A673 (cell line): ENCODE measurements at regions not wholly inside any gene's neighbourhood (a gene's known extent, or its start where the extent isn't known, plus 50 kb on each side); places are given as distances from the start of the nearest gene placed in this dataset.

ENCODE experiments used
- EZH2 ChIP-seq: fragments of 200-600 bp; sonication (generic); IDR thresholded peaks from 2 replicates; pipeline ENCODE4 v1.6.1; 2017; ENCODE audit warnings: borderline replicate concordance, low read depth, mild to moderate bottlenecking, mixed read lengths, antibody characterized with exemption, low read length; ENCODE audit not compliant: poor library complexity, severe bottlenecking
- TF ChIP-seq, protein P1 (sequence below): fragments of 300-800, 200-600 bp; sonication (generic); conservative IDR thresholded peaks from 2 replicates; pipeline ENCODE4 v1.5.1; 2017; ENCODE audit warnings: low read depth, mild to moderate bottlenecking, antibody characterized with exemption, low read length, moderate library complexity, mixed read lengths

DNA sequence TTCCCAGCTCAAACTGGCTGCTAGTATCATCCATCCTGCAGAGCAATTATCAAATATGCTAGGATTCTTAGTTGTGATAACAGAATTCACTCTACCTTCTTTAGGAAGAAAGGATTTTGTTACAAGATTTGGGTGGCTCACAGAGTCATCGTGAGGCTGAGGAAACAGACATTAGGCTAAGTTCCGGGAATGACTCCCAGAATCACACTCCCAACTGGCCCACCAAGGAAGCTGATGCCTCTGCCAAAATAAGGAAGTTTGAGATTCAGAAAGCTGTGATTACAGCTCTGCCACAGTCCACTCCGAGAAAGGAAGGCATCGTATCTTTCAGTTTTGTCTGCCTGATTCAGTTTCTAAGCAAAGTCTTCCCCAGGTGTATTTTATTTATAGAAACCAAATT is 50.6 kb upstream of the LYPLAL1 start:
- TF ChIP-seq, protein P1, sequence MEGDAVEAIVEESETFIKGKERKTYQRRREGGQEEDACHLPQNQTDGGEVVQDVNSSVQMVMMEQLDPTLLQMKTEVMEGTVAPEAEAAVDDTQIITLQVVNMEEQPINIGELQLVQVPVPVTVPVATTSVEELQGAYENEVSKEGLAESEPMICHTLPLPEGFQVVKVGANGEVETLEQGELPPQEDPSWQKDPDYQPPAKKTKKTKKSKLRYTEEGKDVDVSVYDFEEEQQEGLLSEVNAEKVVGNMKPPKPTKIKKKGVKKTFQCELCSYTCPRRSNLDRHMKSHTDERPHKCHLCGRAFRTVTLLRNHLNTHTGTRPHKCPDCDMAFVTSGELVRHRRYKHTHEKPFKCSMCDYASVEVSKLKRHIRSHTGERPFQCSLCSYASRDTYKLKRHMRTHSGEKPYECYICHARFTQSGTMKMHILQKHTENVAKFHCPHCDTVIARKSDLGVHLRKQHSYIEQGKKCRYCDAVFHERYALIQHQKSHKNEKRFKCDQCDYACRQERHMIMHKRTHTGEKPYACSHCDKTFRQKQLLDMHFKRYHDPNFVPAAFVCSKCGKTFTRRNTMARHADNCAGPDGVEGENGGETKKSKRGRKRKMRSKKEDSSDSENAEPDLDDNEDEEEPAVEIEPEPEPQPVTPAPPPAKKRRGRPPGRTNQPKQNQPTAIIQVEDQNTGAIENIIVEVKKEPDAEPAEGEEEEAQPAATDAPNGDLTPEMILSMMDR = no peak
- TF ChIP-seq EZH2 = no peak
